ENCODE measurements at regions not wholly inside any gene's neighbourhood (a gene's known extent, or its start where the extent isn't known, plus 50 kb on each side); places are given as distances from the start of the nearest gene placed in this dataset.

DNA sequence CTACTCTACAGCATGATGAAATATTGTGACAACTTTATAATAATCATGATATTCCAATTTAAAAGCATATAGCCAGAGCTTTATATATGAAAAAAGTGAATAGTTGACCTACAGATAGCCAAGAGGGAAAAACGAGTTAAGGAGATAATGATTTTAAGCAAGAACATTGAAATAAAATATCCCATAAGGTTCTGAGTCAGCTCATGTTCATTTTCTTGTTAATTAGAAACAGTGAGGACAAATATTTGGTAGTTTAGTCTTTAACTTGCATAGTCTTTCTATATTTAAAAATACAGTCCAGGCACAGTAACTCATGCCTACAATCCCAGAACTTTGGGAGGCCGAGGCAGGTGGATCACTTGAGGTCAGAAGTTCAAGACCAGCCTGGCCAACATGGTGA, 55.8 kb upstream of the CDH6 start:
- TF ChIP-seq EP300 (IDR thresholded peaks at IDR 0.05) (no peak), POLR2A (IDR thresholded peaks at IDR 0.05) (no peak), POLR2AphosphoS5 (IDR thresholded peaks at IDR 0.05) (no peak)
- TF ChIP-seq, protein P1, sequence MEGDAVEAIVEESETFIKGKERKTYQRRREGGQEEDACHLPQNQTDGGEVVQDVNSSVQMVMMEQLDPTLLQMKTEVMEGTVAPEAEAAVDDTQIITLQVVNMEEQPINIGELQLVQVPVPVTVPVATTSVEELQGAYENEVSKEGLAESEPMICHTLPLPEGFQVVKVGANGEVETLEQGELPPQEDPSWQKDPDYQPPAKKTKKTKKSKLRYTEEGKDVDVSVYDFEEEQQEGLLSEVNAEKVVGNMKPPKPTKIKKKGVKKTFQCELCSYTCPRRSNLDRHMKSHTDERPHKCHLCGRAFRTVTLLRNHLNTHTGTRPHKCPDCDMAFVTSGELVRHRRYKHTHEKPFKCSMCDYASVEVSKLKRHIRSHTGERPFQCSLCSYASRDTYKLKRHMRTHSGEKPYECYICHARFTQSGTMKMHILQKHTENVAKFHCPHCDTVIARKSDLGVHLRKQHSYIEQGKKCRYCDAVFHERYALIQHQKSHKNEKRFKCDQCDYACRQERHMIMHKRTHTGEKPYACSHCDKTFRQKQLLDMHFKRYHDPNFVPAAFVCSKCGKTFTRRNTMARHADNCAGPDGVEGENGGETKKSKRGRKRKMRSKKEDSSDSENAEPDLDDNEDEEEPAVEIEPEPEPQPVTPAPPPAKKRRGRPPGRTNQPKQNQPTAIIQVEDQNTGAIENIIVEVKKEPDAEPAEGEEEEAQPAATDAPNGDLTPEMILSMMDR (IDR thresholded peaks at IDR 0.05) = no peak
- H3K36me3 ChIP-seq = no peaks in the 10 kb centered on the region
- H3K9me3 ChIP-seq = no peaks in the 10 kb centered on the region
- H3K4me1 ChIP-seq = no peaks in the 10 kb centered on the region
- 60% methylated on average over 2 of the region's 2 CpGs for WGBS
- no peak overlapping the region for H3K27ac ChIP-seq
- no peaks in the 10 kb centered on the region for H3K27me3 ChIP-seq
- DNase-seq (ENCODE audit: low spot score in 2 of 2) = no peak
- no peak overlapping the region for H3K4me3 ChIP-seq

DNA sequence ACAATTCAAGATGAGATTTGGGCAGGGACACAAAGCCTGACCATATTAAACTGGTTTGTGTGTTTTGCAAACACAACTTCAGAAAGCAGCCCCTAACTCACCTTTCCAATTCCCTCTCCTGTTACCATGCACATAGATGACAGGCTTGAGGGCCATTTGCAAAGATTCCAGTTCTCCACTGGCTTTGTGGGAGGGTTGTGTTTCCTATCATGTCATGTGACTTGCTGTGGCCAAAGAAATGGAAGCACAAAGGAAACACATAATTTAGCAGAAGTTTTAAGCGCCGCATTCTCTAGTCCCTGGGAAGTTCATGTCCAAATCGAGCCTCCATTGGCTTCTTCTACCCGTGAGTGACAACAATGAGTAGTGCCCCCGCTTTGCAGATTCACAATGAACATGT, 57.9 kb upstream of the CDH6 start:
- no peaks in the 10 kb centered on the region for H3K4me1 ChIP-seq
- 96% methylated on average over 5 of the region's 5 CpGs for WGBS
- no peaks in the 10 kb centered on the region for H3K27me3 ChIP-seq
- no peak for DNase-seq (ENCODE audit: low spot score in 2 of 2)
- H3K9me3 ChIP-seq = no peaks in the 10 kb centered on the region
- H3K27ac ChIP-seq = no peak overlapping the region
- H3K36me3 ChIP-seq = no peaks in the 10 kb centered on the region
- TF ChIP-seq EP300 (IDR thresholded peaks at IDR 0.05) (no peak), POLR2AphosphoS5 (IDR thresholded peaks at IDR 0.05) (no peak), POLR2A (IDR thresholded peaks at IDR 0.05) (no peak)
- TF ChIP-seq, protein P1 (IDR thresholded peaks at IDR 0.05) = no peak
- no peak overlapping the region for H3K4me3 ChIP-seq

DNA sequence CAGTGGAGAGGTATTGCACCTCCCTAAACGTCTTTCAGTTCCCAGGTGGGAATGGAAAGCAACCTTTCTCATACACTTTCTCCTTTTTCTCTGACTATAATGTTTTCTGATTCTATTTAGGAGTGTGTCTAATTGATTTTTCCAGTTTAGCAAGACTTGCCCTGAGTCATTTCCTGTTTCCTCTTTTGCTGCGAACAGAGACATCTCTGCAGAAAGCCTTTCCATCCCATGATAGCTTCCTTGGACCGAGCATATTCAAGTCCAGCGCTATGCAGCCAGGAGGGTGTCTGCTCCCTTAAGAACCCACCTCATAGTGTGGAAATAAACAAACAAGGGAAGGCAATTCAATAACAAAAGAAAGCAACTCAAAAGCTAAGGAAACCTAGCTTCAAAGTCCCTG, 60.0 kb upstream of the CDH6 start:
- no peak for DNase-seq (ENCODE audit: low spot score in 2 of 2)
- Histone ChIP-seq H3K36me3 (no peaks in the 10 kb centered on the region), H3K4me3 (no peak overlapping the region), H3K27me3 (no peaks in the 10 kb centered on the region), H3K27ac (no peak overlapping the region), H3K4me1 (no peaks in the 10 kb centered on the region), H3K9me3 (no peaks in the 10 kb centered on the region)
- WGBS = 38% methylated on average over 4 of the region's 4 CpGs
- TF ChIP-seq POLR2A (IDR thresholded peaks at IDR 0.05) (no peak), POLR2AphosphoS5 (IDR thresholded peaks at IDR 0.05) (no peak), EP300 (IDR thresholded peaks at IDR 0.05) (no peak)
- TF ChIP-seq, protein P1 (IDR thresholded peaks at IDR 0.05) = no peak

DNA sequence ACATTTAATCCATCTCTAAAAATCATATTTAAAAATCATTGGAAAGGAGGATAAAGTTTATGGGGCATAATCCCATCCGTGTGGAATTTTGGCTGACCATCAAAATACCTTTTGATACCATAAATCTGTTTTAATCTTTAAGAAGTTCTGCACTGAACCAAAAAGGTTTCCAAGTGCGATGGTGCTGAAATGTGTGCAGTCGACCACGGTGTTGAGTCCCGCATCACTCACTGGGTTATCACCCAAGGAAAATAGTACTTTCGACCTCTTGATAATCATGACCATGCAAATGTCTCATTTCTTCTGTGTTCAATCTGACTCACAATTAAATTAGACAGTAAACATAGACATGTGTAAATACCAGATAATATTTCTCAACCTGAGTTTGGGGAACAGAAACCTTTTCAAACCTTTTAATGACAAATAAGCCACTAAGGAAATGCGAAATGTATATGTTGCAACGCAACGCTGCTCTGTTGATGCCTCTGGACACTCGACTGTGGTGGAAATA, 62.0 kb upstream of the CDH6 start:
- TF ChIP-seq EP300 (IDR thresholded peaks at IDR 0.05) (no peak), POLR2AphosphoS5 (IDR thresholded peaks at IDR 0.05) (no peak), POLR2A (IDR thresholded peaks at IDR 0.05) (no peak)
- TF ChIP-seq, protein P1 (IDR thresholded peaks at IDR 0.05) = no peak
- Histone ChIP-seq H3K4me1 (no peaks in the 10 kb centered on the region), H3K27ac (no peak overlapping the region), H3K27me3 (no peaks in the 10 kb centered on the region), H3K36me3 (no peaks in the 10 kb centered on the region), H3K4me3 (no peak overlapping the region), H3K9me3 (no peaks in the 10 kb centered on the region)
- 81% methylated on average over 10 of the region's 10 CpGs for WGBS
- DNase-seq (ENCODE audit: low spot score in 2 of 2) = no peak

DNA sequence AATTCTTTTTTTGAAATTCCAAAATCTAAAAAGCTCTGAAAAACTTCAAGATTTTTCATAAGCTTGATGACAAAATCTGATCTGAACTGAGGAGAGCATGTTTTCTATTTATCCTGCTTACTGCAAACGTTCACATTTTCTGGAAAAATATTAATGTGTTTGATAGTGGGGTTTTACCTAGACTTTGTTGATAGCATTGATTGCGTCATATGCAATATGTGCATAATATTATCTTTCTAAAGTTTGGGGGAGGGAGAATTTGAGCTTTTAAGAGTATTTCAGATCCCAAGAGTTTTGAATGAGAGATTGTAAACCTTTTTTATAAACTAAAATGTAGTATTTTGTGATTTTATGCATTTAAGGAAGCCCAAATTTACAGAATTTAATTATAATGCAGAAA, 62.8 kb upstream of the CDH6 start:
- 76% methylated on average over 2 of the region's 2 CpGs for WGBS
- Histone ChIP-seq H3K9me3 (no peaks in the 10 kb centered on the region), H3K27ac (no peak overlapping the region), H3K4me1 (no peaks in the 10 kb centered on the region), H3K4me3 (no peak overlapping the region), H3K36me3 (no peaks in the 10 kb centered on the region), H3K27me3 (no peaks in the 10 kb centered on the region)
- no peak for DNase-seq (ENCODE audit: low spot score in 2 of 2)
- no peak for TF ChIP-seq EP300 (IDR thresholded peaks at IDR 0.05)
- TF ChIP-seq POLR2A (IDR thresholded peaks at IDR 0.05) = no peak
- TF ChIP-seq POLR2AphosphoS5 (IDR thresholded peaks at IDR 0.05) = no peak
- TF ChIP-seq, protein P1 (IDR thresholded peaks at IDR 0.05) = no peak
